ENCODE measurements at regions not wholly inside any gene's neighbourhood (a gene's known extent, or its start where the extent isn't known, plus 50 kb on each side); places are given as distances from the start of the nearest gene placed in this dataset.

GRCh38 chr10:117723343-117723742 is 180.8 kb downstream of the EMX2 start:
- TF ChIP-seq, protein P1, sequence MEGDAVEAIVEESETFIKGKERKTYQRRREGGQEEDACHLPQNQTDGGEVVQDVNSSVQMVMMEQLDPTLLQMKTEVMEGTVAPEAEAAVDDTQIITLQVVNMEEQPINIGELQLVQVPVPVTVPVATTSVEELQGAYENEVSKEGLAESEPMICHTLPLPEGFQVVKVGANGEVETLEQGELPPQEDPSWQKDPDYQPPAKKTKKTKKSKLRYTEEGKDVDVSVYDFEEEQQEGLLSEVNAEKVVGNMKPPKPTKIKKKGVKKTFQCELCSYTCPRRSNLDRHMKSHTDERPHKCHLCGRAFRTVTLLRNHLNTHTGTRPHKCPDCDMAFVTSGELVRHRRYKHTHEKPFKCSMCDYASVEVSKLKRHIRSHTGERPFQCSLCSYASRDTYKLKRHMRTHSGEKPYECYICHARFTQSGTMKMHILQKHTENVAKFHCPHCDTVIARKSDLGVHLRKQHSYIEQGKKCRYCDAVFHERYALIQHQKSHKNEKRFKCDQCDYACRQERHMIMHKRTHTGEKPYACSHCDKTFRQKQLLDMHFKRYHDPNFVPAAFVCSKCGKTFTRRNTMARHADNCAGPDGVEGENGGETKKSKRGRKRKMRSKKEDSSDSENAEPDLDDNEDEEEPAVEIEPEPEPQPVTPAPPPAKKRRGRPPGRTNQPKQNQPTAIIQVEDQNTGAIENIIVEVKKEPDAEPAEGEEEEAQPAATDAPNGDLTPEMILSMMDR (IDR thresholded peaks at IDR 0.05): no peak
- TF ChIP-seq POLR2A (IDR thresholded peaks at IDR 0.05) (no peak), EP300 (IDR thresholded peaks at IDR 0.05) (no peak)
